K562 (cell line): ENCODE measurements at regions not wholly inside any gene's neighbourhood (a gene's known extent, or its start where the extent isn't known, plus 50 kb on each side); places are given as distances from the start of the nearest gene placed in this dataset.

ENCODE experiments used
- ATF3 ChIP-seq, 2 experiments: fragments of 450-650 bp in 1 of 2; sonication (generic) in 1 of 2; formaldehyde crosslinking in 1 of 2; IDR thresholded peaks in 1 of 2; conservative IDR thresholded peaks in 1 of 2; 2 replicates each; pipeline versions ENCODE4 v1.6.1 to v1.8.1; 2016 to 2023; ENCODE audit warnings: mild to moderate bottlenecking in 2 of 2, moderate library complexity in 2 of 2, inconsistent platforms in 1 of 2, missing genetic modification reagents in 1 of 2
- ZFP1 ChIP-seq: fragments of 450-650 bp; formaldehyde crosslinking; IDR thresholded peaks from 2 replicates; pipeline ENCODE4 v1.4.0; 2020; ENCODE audit warnings: mild to moderate bottlenecking, mixed read lengths

GRCh38 chr13:103157434-103158145 is 91.4 kb upstream of the SLC10A2 start:
- TF ChIP-seq ZFP1: no peak
- TF ChIP-seq ATF3 (IDR thresholded peaks at IDR 0.05): no peak
- no peak for TF ChIP-seq ATF3 (CRISPR knock-in tag; conservative IDR thresholded peaks at IDR 0.05)
